Caco-2 (cell line): ENCODE measurements at regions not wholly inside any gene's neighbourhood (a gene's known extent, or its start where the extent isn't known, plus 50 kb on each side); places are given as distances from the start of the nearest gene placed in this dataset.

ENCODE experiments used
- BruUV-seq: library from RNA; stranded (reverse); fragments of 400-500 nt; replicated peaks from 2 replicates; lab custom pipeline; 2021; lab: Mats Ljungman, UMichigan
- CTCF ChIA-PET: fragments of 300-600 bp; sonication (Branson Sonifier 250); formaldehyde crosslinking; loops from one replicate; lab custom pipeline; 2022; ENCODE audit warnings: antibody characterized with exemption; lab: Charles Lee
- POLR2A ChIA-PET: fragments of 300-600 bp; sonication (Branson Sonifier 250); formaldehyde crosslinking; loops from one replicate; lab custom pipeline; 2022; ENCODE audit warnings: antibody characterized with exemption; lab: Charles Lee
- DNase-seq, 2 experiments: peaks; one replicate each; pipeline versions ENCODE4 v3.0.0 to v3.0.0-alpha.2; 2020 to 2022
- H3K27me3 ChIP-seq: replicated peaks from 2 replicates; pipeline ENCODE4 v1.6.0; 2011; ENCODE audit warnings: low read length; ENCODE audit not compliant: control insufficient read depth, insufficient read depth
- H3K36me3 ChIP-seq: 2 replicates; pipeline ENCODE4 v1.5.1; 2011; ENCODE audit warnings: low read length; ENCODE audit not compliant: control insufficient read depth, insufficient read depth
- H3K4me1 ChIP-seq: fragments of 250-450 bp; sonication (Bioruptor Pico); 2 replicates; pipeline ENCODE4 v1.5.1; 2020; ENCODE audit warnings: mild to moderate bottlenecking
- H3K4me3 ChIP-seq: 2 replicates; pipeline ENCODE4 v1.5.1; 2011; ENCODE audit warnings: low read depth, mild to moderate bottlenecking, control low read depth, low read length
- H3K9me3 ChIP-seq: fragments of 250-450 bp; sonication (Bioruptor Pico); 2 replicates; pipeline ENCODE4 v1.5.1; 2020; ENCODE audit warnings: mild to moderate bottlenecking, moderate library complexity
- H3K27ac Mint-ChIP-seq: one replicate; pipeline ENCODE4 v1.8.0; 2022; ENCODE audit warnings: mixed read lengths; ENCODE audit not compliant: unreplicated experiment
- H3K27me3 Mint-ChIP-seq: one replicate; pipeline ENCODE4 v1.8.0; 2022; ENCODE audit warnings: mixed read lengths; ENCODE audit not compliant: insufficient read depth, unreplicated experiment
- H3K36me3 Mint-ChIP-seq: one replicate; pipeline ENCODE4 v1.8.0; 2022; ENCODE audit warnings: mild to moderate bottlenecking, mixed read lengths; ENCODE audit not compliant: insufficient read depth, unreplicated experiment
- H3K4me1 Mint-ChIP-seq: one replicate; pipeline ENCODE4 v1.8.0; 2022; ENCODE audit warnings: low read depth, mixed read lengths; ENCODE audit not compliant: unreplicated experiment
- H3K4me3 Mint-ChIP-seq: one replicate; pipeline ENCODE4 v1.8.0; 2022; ENCODE audit warnings: mild to moderate bottlenecking, moderate library complexity, mixed read lengths; ENCODE audit not compliant: unreplicated experiment
- H3K9me3 Mint-ChIP-seq: one replicate; pipeline ENCODE4 v1.8.0; 2022; ENCODE audit warnings: mixed read lengths; ENCODE audit not compliant: unreplicated experiment
- intact Hi-C: fragments of 100-400 bp; cut with micrococcal nuclease; formaldehyde crosslinking; loops from one replicate; pipeline ENCODE4 v1.10.0; 2022; ENCODE audit not compliant: unreplicated experiment
- TF ChIP-seq, protein P1 (sequence below), 2 experiments: fragments of 200-600 bp in 1 of 2; IDR thresholded peaks; 1 replicate in 1 of 2; 2 replicates in 1 of 2; pipeline versions ENCODE4 v1.5.1 to v1.8.0; 2011 to 2022; ENCODE audit warnings: antibody characterized with exemption in 1 of 2, control low read depth in 1 of 2, inconsistent platforms in 1 of 2, low read depth in 1 of 2, low read length in 1 of 2, mild to moderate bottlenecking in 1 of 2, moderate library complexity in 1 of 2; ENCODE audit not compliant: insufficient read depth in 1 of 2, severe bottlenecking in 1 of 2, unreplicated experiment in 1 of 2

DNA sequence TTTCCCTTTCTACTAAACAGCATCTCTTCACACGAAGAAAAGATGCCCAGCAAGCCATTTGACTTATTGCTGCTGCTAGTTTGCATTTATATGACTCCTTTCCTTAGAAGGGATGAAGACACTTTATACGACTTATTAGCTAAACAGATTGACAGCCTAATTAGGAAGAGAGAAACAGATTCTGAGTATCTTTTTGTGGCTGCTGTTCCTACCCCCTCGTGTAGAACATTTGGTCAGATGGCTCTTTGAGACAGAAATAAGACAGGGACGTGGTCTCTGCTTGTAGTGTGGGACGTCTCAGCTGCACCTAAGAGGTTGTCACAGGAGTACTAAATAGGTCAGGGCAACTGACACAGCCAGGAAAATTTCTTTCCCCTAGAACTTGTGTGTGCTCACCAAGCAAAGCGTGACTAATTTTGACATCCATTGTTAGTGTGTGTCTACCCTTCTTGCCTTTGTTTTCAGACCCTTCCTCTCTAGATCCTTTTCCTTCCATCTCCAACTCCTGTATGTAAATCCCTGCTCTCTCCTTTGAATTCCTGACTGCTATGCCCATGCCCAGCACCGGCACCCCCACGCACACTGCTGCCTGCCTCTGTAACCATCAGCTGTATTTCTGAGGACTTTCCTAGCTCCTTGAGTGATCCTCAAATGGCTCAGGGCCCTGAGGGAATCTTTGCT, 83.2 kb downstream of the DAD1 start:
- ChIA-PET POLR2A (no interaction called here), CTCF (interaction anchor here (0.6 to 1.3 kb wide), 2 partner anchors 10 to 280 kb away, joined by 3 to 4 read pairs; no protein-coding TSS in a partner anchor)
- no peak overlapping the region for H3K4me3 ChIP-seq
- H3K27me3 ChIP-seq = no peaks in the 10 kb centered on the region
- intact Hi-C loops = no loop called here
- peaks cover 15% of the 10 kb centered on the region for H3K4me1 Mint-ChIP-seq
- no peaks in the 10 kb centered on the region for H3K36me3 ChIP-seq
- no TSS peak for BruUV-seq
- no peaks in the 10 kb centered on the region for H3K9me3 ChIP-seq
- no peak overlapping the region for H3K4me3 Mint-ChIP-seq
- peaks cover 14% of the 10 kb centered on the region for H3K4me1 ChIP-seq
- no peaks in the 10 kb centered on the region for H3K27me3 Mint-ChIP-seq
- H3K36me3 Mint-ChIP-seq = no peaks in the 10 kb centered on the region
- H3K27ac Mint-ChIP-seq = no peak overlapping the region
- DNase-seq = no peak
- TF ChIP-seq, protein P1, sequence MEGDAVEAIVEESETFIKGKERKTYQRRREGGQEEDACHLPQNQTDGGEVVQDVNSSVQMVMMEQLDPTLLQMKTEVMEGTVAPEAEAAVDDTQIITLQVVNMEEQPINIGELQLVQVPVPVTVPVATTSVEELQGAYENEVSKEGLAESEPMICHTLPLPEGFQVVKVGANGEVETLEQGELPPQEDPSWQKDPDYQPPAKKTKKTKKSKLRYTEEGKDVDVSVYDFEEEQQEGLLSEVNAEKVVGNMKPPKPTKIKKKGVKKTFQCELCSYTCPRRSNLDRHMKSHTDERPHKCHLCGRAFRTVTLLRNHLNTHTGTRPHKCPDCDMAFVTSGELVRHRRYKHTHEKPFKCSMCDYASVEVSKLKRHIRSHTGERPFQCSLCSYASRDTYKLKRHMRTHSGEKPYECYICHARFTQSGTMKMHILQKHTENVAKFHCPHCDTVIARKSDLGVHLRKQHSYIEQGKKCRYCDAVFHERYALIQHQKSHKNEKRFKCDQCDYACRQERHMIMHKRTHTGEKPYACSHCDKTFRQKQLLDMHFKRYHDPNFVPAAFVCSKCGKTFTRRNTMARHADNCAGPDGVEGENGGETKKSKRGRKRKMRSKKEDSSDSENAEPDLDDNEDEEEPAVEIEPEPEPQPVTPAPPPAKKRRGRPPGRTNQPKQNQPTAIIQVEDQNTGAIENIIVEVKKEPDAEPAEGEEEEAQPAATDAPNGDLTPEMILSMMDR (IDR thresholded peaks at IDR 0.05; ENCODE audit: insufficient read depth in 1 of 2, low read depth in 1 of 2, low read length in 1 of 2, severe bottlenecking in 1 of 2, unreplicated experiment in 1 of 2) = no peak
- H3K9me3 Mint-ChIP-seq = no peaks in the 10 kb centered on the region

DNA sequence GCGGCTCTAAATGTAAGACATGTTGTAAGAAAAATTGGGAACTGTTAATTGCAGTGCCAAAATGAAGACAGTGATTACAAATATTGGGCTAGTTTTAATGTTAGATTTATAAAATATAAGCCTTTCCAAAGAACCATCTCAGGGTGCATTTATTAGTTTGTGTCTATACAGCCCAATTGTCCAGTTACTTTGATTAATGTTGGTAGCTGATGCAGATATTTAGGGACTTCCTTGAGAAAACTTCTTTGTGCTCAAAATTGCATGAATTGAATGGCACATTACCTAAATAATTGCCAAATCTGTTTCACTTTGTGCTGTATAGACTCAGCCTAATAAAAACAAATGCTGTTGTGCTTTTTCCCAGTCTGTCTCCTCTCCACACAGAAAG, 83.7 kb downstream of the DAD1 start:
- ChIA-PET POLR2A (no interaction called here), CTCF (interaction anchor here (1.3 kb wide), 1 partner anchor 10 kb away, joined by 3 read pairs; no protein-coding TSS in a partner anchor)
- Histone ChIP-seq H3K27me3 (no peaks in the 10 kb centered on the region), H3K4me3 (no peak overlapping the region), H3K9me3 (no peaks in the 10 kb centered on the region), H3K4me1 (peaks cover 13% of the 10 kb centered on the region), H3K36me3 (no peaks in the 10 kb centered on the region)
- intact Hi-C loops = no loop called here
- no peak for DNase-seq
- H3K36me3 Mint-ChIP-seq = no peaks in the 10 kb centered on the region
- no peak overlapping the region for H3K27ac Mint-ChIP-seq
- H3K4me1 Mint-ChIP-seq = peaks cover 11% of the 10 kb centered on the region
- TF ChIP-seq, protein P1 (IDR thresholded peaks at IDR 0.05; ENCODE audit: insufficient read depth in 1 of 2, low read depth in 1 of 2, low read length in 1 of 2, severe bottlenecking in 1 of 2, unreplicated experiment in 1 of 2) = no peak
- BruUV-seq = no TSS peak
- no peaks in the 10 kb centered on the region for H3K9me3 Mint-ChIP-seq
- no peak overlapping the region for H3K4me3 Mint-ChIP-seq
- H3K27me3 Mint-ChIP-seq = no peaks in the 10 kb centered on the region

DNA sequence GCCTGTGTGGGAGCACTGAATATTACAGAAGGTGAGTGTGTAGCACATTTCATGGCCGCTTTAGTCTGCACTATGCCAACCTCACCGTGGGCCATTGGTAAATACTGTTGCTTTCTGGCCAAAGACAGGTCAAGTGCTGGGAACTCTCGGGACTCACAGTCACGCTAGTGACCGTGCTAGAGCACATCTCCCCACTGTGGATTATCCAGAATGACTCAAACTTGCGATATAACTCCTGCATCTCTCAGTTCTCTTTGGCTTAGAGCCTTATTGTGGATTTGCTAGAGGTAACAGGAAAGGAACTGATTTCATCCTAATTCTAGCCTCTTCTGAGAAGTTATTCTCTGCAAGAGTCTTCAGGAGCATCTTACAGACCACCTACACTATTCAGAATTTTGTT, 86.5 kb downstream of the DAD1 start:
- CTCF ChIA-PET = interaction anchor here (0.7 kb wide), 1 partner anchor 850 kb away, joined by 3 read pairs; no protein-coding TSS in a partner anchor
- H3K36me3 Mint-ChIP-seq = no peaks in the 10 kb centered on the region
- no TSS peak for BruUV-seq
- H3K4me3 Mint-ChIP-seq = no peak overlapping the region
- H3K9me3 ChIP-seq = no peaks in the 10 kb centered on the region
- POLR2A ChIA-PET = no interaction called here
- TF ChIP-seq, protein P1 (IDR thresholded peaks at IDR 0.05; ENCODE audit: insufficient read depth in 1 of 2, low read depth in 1 of 2, low read length in 1 of 2, severe bottlenecking in 1 of 2, unreplicated experiment in 1 of 2) = no peak
- H3K9me3 Mint-ChIP-seq = no peaks in the 10 kb centered on the region
- no peaks in the 10 kb centered on the region for H3K36me3 ChIP-seq
- no peak for DNase-seq
- no peaks in the 10 kb centered on the region for H3K27me3 ChIP-seq
- H3K27ac Mint-ChIP-seq = no peak overlapping the region
- no peak overlapping the region for H3K4me3 ChIP-seq
- no peaks in the 10 kb centered on the region for H3K27me3 Mint-ChIP-seq
- H3K4me1 ChIP-seq = peaks cover 3% of the 10 kb centered on the region; the same call in 1 of the 2 replicates
- intact Hi-C loops = no loop called here
- H3K4me1 Mint-ChIP-seq = peaks cover 5% of the 10 kb centered on the region
